Hematopoietic multipotent progenitor cell treated with erythropoietin and hydrocortisone succinate and interleukin-3 and kit ligand, for 8 days (in vitro differentiated cells): ENCODE measurements at regions not wholly inside any gene's neighbourhood (a gene's known extent, or its start where the extent isn't known, plus 50 kb on each side); places are given as distances from the start of the nearest gene placed in this dataset.
A peak's percentile ranks its signal among the peaks of the same experiment; 100 is the strongest.
"Not testable (repeated sequence)": the region's sequence is repeated elsewhere in the genome, so short reads cannot be mapped to it uniquely, and the experiment has no call there.

Experiments
- DNase-seq: peaks from one replicate; pipeline ENCODE4 v3.0.0-alpha.2; 2015

- no peak for DNase-seq
Observed at GRCh38 chr14:43003845-43004244, 1397.2 kb downstream of the LRFN5 start.

GRCh38 chr14:43001731-43002130 lies 1395.1 kb downstream of the LRFN5 start:
- no peak for DNase-seq

GRCh38 chr14:42994051-42994736 lies 1387.5 kb downstream of the LRFN5 start:
- no peak for DNase-seq

GRCh38 chr14:42992930-42993329 lies 1386.3 kb downstream of the LRFN5 start:
- no peak for DNase-seq

GRCh38 chr14:42980419-42980818 lies 1373.7 kb downstream of the LRFN5 start:
- DNase-seq, result no peak

- DNase-seq, result not testable (repeated sequence)
Observed at GRCh38 chr14:42973171-42973570, 1366.5 kb downstream of the LRFN5 start.

GRCh38 chr14:42965512-42965911 lies 1358.8 kb downstream of the LRFN5 start:
- no peak for DNase-seq

GRCh38 chr14:42961509-42961908 lies 1354.8 kb downstream of the LRFN5 start:
- DNase-seq, result no peak

- no peak for DNase-seq
Observed at GRCh38 chr14:42950363-42950762, 1343.7 kb downstream of the LRFN5 start.

GRCh38 chr14:42947991-42948390 lies 1341.3 kb downstream of the LRFN5 start:
- DNase-seq, result no peak

GRCh38 chr14:42944284-42944683 lies 1337.6 kb downstream of the LRFN5 start:
- no peak for DNase-seq

GRCh38 chr14:42931308-42931707 lies 1324.6 kb downstream of the LRFN5 start:
- DNase-seq, result no peak

GRCh38 chr14:42929806-42930480 lies 1323.3 kb downstream of the LRFN5 start:
- no peak for DNase-seq

GRCh38 chr14:42927313-42927712 lies 1320.6 kb downstream of the LRFN5 start:
- no peak for DNase-seq

GRCh38 chr14:42921901-42922300 lies 1315.2 kb downstream of the LRFN5 start:
- no peak for DNase-seq

- no peak for DNase-seq
Observed at GRCh38 chr14:42918615-42919014, 1311.9 kb downstream of the LRFN5 start.

- DNase-seq, result peak; percentile 1
Observed at GRCh38 chr14:42911642-42912041, 1305.0 kb downstream of the LRFN5 start.

- no peak for DNase-seq
Observed at GRCh38 chr14:42909659-42910058, 1303.0 kb downstream of the LRFN5 start.

- no peak for DNase-seq
Observed at GRCh38 chr14:42893183-42893582, 1286.5 kb downstream of the LRFN5 start.

- no peak for DNase-seq
Observed at GRCh38 chr14:42884100-42884499, 1277.4 kb downstream of the LRFN5 start.

- DNase-seq, result no peak
Observed at GRCh38 chr14:42877716-42878115, 1271.0 kb downstream of the LRFN5 start.

- no peak for DNase-seq
Observed at GRCh38 chr14:42872786-42873185, 1266.1 kb downstream of the LRFN5 start.

- DNase-seq, result no peak
Observed at GRCh38 chr14:42869681-42870080, 1263.0 kb downstream of the LRFN5 start.

- DNase-seq, result no peak
Observed at GRCh38 chr14:42862114-42862513, 1255.4 kb downstream of the LRFN5 start.

- DNase-seq, result no peak
Observed at GRCh38 chr14:42860371-42860770, 1253.7 kb downstream of the LRFN5 start.
